GM21737 (cell line): ENCODE measurements at regions not wholly inside any gene's neighbourhood (a gene's known extent, or its start where the extent isn't known, plus 50 kb on each side); places are given as distances from the start of the nearest gene placed in this dataset.
"Not testable (repeated sequence)": the region's sequence is repeated elsewhere in the genome, so short reads cannot be mapped to it uniquely, and the experiment has no call there.

ENCODE experiments used
- ATAC-seq: cut with Tn5 transposase; IDR thresholded peaks from one replicate; pipeline ENCODE4 v1.9.1; 2021; ENCODE audit warnings: mild to moderate bottlenecking, moderate library complexity; ENCODE audit not compliant: unreplicated experiment

GRCh38 chr4:188432328-188432727 lies 293.1 kb downstream of the TRIML1 start:
- ATAC-seq = no peak

GRCh38 chr4:188433741-188434315 lies 294.6 kb downstream of the TRIML1 start:
- no peak for ATAC-seq

GRCh38 chr4:188434643-188435042 lies 295.4 kb downstream of the TRIML1 start:
- ATAC-seq = no peak

GRCh38 chr4:188435381-188435780 lies 296.1 kb downstream of the TRIML1 start:
- no peak for ATAC-seq

GRCh38 chr4:188437535-188437934 lies 298.3 kb downstream of the TRIML1 start:
- no peak for ATAC-seq

- ATAC-seq = not testable (repeated sequence)
Observed at GRCh38 chr4:188438391-188438824, 299.2 kb downstream of the TRIML1 start.

- ATAC-seq = no peak
Observed at GRCh38 chr4:188439641-188440311, 300.5 kb downstream of the TRIML1 start.

- ATAC-seq = no peak
Observed at GRCh38 chr4:188444500-188444899, 305.3 kb downstream of the TRIML1 start.

- ATAC-seq = not testable (repeated sequence)
Observed at GRCh38 chr4:188448996-188449395, 309.8 kb downstream of the TRIML1 start.

- no peak for ATAC-seq
Observed at GRCh38 chr4:188450571-188450970, 311.3 kb downstream of the TRIML1 start.

GRCh38 chr4:188452097-188452496 lies 312.9 kb downstream of the TRIML1 start:
- ATAC-seq = no peak

- ATAC-seq = no peak
Observed at GRCh38 chr4:188454575-188454974, 315.3 kb downstream of the TRIML1 start.

GRCh38 chr4:188455062-188455752 lies 316.0 kb downstream of the TRIML1 start:
- no peak for ATAC-seq

- ATAC-seq = no peak
Observed at GRCh38 chr4:188459381-188459780, 320.1 kb downstream of the TRIML1 start.

GRCh38 chr4:188463909-188464308 lies 324.7 kb downstream of the TRIML1 start:
- no peak for ATAC-seq

GRCh38 chr4:188466001-188466400 lies 326.8 kb downstream of the TRIML1 start:
- no peak for ATAC-seq

- ATAC-seq = no peak
Observed at GRCh38 chr4:188484256-188484655, 345.0 kb downstream of the TRIML1 start.

- no peak for ATAC-seq
Observed at GRCh38 chr4:188485906-188486305, 346.7 kb downstream of the TRIML1 start.

- no peak for ATAC-seq
Observed at GRCh38 chr4:188492886-188493285, 353.6 kb downstream of the TRIML1 start.

GRCh38 chr4:188495169-188495568 lies 355.9 kb downstream of the TRIML1 start:
- ATAC-seq = no peak

- ATAC-seq = no peak
Observed at GRCh38 chr4:188511431-188511830, 372.2 kb downstream of the TRIML1 start.

GRCh38 chr4:188532751-188533150 lies 393.5 kb downstream of the TRIML1 start:
- no peak for ATAC-seq
